CD4-positive, alpha-beta T cell (primary cell): ENCODE measurements at regions not wholly inside any gene's neighbourhood (a gene's known extent, or its start where the extent isn't known, plus 50 kb on each side); places are given as distances from the start of the nearest gene placed in this dataset.

Experiments
- ATAC-seq: fragments of 200-7000 bp; cut with Tn5 transposase; one replicate; pipeline ENCODE4 v1.10.0; 2022; ENCODE audit warnings: mild to moderate bottlenecking; ENCODE audit not compliant: poor library complexity
- CTCF ChIA-PET: fragments of 350-600 bp; sonication (Branson Sonifier 250); formaldehyde crosslinking; loops from one replicate; lab custom pipeline; 2021; ENCODE audit warnings: antibody characterized with exemption, inconsistent platforms; lab: Charles Lee
- POLR2A ChIA-PET: fragments of 350-600 bp; sonication (Branson Sonifier 250); formaldehyde crosslinking; loops from one replicate; lab custom pipeline; 2021; ENCODE audit warnings: antibody characterized with exemption, inconsistent platforms; lab: Charles Lee
- DNase-seq, 14 experiments: peaks; one replicate each; pipeline ENCODE4 v3.0.0-alpha.2; 2013 to 2020; ENCODE audit warnings: mixed read lengths in 2 of 14
- H3K27ac ChIP-seq, 2 donors: one replicate each; pipeline versions ENCODE4 v1.5.1 to v1.7.0; 2013; ENCODE audit warnings: low read length in 2 of 2, low read depth in 1 of 2, mild to moderate bottlenecking in 1 of 2
- H3K27me3 ChIP-seq, 2 experiments: 1 replicate in 1 of 2; 2 replicates in 1 of 2; pipeline versions ENCODE4 v1.6.1 to v1.7.0; 2013; ENCODE audit warnings: low read length in 2 of 2, control low read depth in 1 of 2, mild to moderate bottlenecking in 1 of 2, moderate library complexity in 1 of 2; ENCODE audit not compliant: insufficient read depth in 2 of 2, control insufficient read depth in 1 of 2
- H3K36me3 ChIP-seq: one replicate; pipeline ENCODE4 v1.6.1; 2013; ENCODE audit warnings: low read length, control low read depth; ENCODE audit not compliant: insufficient read depth
- H3K4me1 ChIP-seq: one replicate; pipeline ENCODE4 v1.6.1; 2013; ENCODE audit warnings: low read length, control low read depth; ENCODE audit not compliant: insufficient read depth
- H3K4me3 ChIP-seq: one replicate; pipeline ENCODE4 v1.5.1; 2013; ENCODE audit warnings: mild to moderate bottlenecking, low read length, moderate library complexity
- H3K9me3 ChIP-seq, 2 experiments: 1 replicate in 1 of 2; 2 replicates in 1 of 2; pipeline versions ENCODE4 v1.6.1 to v1.7.0; 2013; ENCODE audit warnings: low read length in 2 of 2, mild to moderate bottlenecking in 2 of 2, control low read depth in 1 of 2, moderate library complexity in 1 of 2; ENCODE audit not compliant: control insufficient read depth in 1 of 2, insufficient read depth in 1 of 2
- H3K27ac Mint-ChIP-seq: one replicate; pipeline ENCODE4 v1.8.0; 2020; ENCODE audit warnings: mixed read lengths
- H3K27me3 Mint-ChIP-seq: one replicate; pipeline ENCODE4 v1.8.0; 2021; ENCODE audit warnings: mixed read lengths
- H3K36me3 Mint-ChIP-seq: one replicate; pipeline ENCODE4 v1.8.0; 2021; ENCODE audit warnings: low read depth, mixed read lengths
- H3K4me1 Mint-ChIP-seq: one replicate; pipeline ENCODE4 v1.8.0; 2021; ENCODE audit warnings: low read depth, mixed read lengths
- H3K4me3 Mint-ChIP-seq: one replicate; pipeline ENCODE4 v1.8.0; 2020; ENCODE audit warnings: mild to moderate bottlenecking, mixed read lengths
- H3K9me3 Mint-ChIP-seq: one replicate; pipeline ENCODE4 v1.8.0; 2020; ENCODE audit warnings: mixed read lengths
- CTCF ChIP-seq: fragments of 200-600 bp; IDR thresholded peaks from one replicate; pipeline ENCODE4 v1.8.0; 2022; ENCODE audit warnings: antibody characterized with exemption, mild to moderate bottlenecking
- intact Hi-C, 2 experiments: fragments of 100-400 bp; cut with DNase I in 1 of 2; cut with micrococcal nuclease in 1 of 2; formaldehyde crosslinking; loops; one replicate each; pipeline versions ENCODE4 v1.15.1 to v1.9.0; 2023 to 2025; cut with DNase I, micrococcal nuclease

- ATAC-seq (no peak), DNase-seq (no peak)
- Mint-ChIP-seq H3K9me3 (no peaks in the 10 kb centered on the region), H3K4me3 (no peak overlapping the region), H3K36me3 (no peaks in the 10 kb centered on the region), H3K27me3 (peaks cover 18% of the 10 kb centered on the region), H3K27ac (no peak overlapping the region), H3K4me1 (no peaks in the 10 kb centered on the region)
- H3K27ac ChIP-seq = no peak overlapping the region
- H3K4me1 ChIP-seq = no peaks in the 10 kb centered on the region
- peaks cover 4 to 5% of the 10 kb centered on the region in 2 experiments for H3K27me3 ChIP-seq
- H3K9me3 ChIP-seq = no peaks in the 10 kb centered on the region
- no peak overlapping the region for H3K4me3 ChIP-seq
- POLR2A ChIA-PET = no interaction called here
- no peak for TF ChIP-seq CTCF
- intact Hi-C loops = no loop called here
- no peaks in the 10 kb centered on the region for H3K36me3 ChIP-seq
- CTCF ChIA-PET = no interaction called here
Observed at GRCh38 chr3:43959498-43960447, 269.0 kb downstream of the ABHD5 start.

GRCh38 chr3:43960448-43960840 lies 269.7 kb downstream of the ABHD5 start:
- CTCF ChIA-PET = no interaction called here
- Mint-ChIP-seq H3K4me1 (no peaks in the 10 kb centered on the region), H3K4me3 (no peak overlapping the region), H3K36me3 (no peaks in the 10 kb centered on the region), H3K9me3 (no peaks in the 10 kb centered on the region), H3K27ac (no peak overlapping the region), H3K27me3 (peaks cover 18% of the 10 kb centered on the region)
- H3K4me3 ChIP-seq = no peak overlapping the region
- H3K9me3 ChIP-seq = no peaks in the 10 kb centered on the region
- no peak overlapping the region for H3K27ac ChIP-seq
- DNase-seq (no peak), ATAC-seq (no peak)
- H3K27me3 ChIP-seq = peaks cover 4 to 5% of the 10 kb centered on the region in 2 experiments
- POLR2A ChIA-PET = no interaction called here
- no peak for TF ChIP-seq CTCF
- no peaks in the 10 kb centered on the region for H3K4me1 ChIP-seq
- intact Hi-C loops = no loop called here
- no peaks in the 10 kb centered on the region for H3K36me3 ChIP-seq

GRCh38 chr3:43962043-43962442 lies 271.3 kb downstream of the ABHD5 start:
- Histone ChIP-seq H3K9me3 (no peaks in the 10 kb centered on the region), H3K36me3 (no peaks in the 10 kb centered on the region), H3K27me3 (peaks cover 5 to 6% of the 10 kb centered on the region in 2 experiments), H3K4me1 (no peaks in the 10 kb centered on the region), H3K4me3 (no peak overlapping the region), H3K27ac (no peak overlapping the region)
- ATAC-seq (no peak), DNase-seq (no peak)
- Mint-ChIP-seq H3K4me3 (no peak overlapping the region), H3K36me3 (no peaks in the 10 kb centered on the region), H3K9me3 (no peaks in the 10 kb centered on the region), H3K27me3 (peaks cover 15% of the 10 kb centered on the region), H3K4me1 (no peaks in the 10 kb centered on the region), H3K27ac (no peak overlapping the region)
- POLR2A ChIA-PET = no interaction called here
- intact Hi-C loops = no loop called here
- TF ChIP-seq CTCF = no peak
- CTCF ChIA-PET = no interaction called here
